GM13976 (cell line): ENCODE measurements at regions not wholly inside any gene's neighbourhood (a gene's known extent, or its start where the extent isn't known, plus 50 kb on each side); places are given as distances from the start of the nearest gene placed in this dataset.

Experiments
- DNase-seq: peaks from one replicate; pipeline ENCODE4 v3.0.0; 2012; ENCODE audit warnings: low spot score
- CTCF ChIP-seq: IDR thresholded peaks from 2 replicates; pipeline ENCODE4 v1.5.1; 2012; ENCODE audit warnings: borderline replicate concordance, mild to moderate bottlenecking; ENCODE audit not compliant: insufficient read depth; ENCODE audit errors: extremely low read depth, missing control alignments, control extremely low read depth
- in situ Hi-C: fragments of 300-500 bp; cut with MboI; formaldehyde crosslinking; loops from one replicate; pipeline ENCODE4 v1.12.0; 2022; ENCODE audit warnings: low sequenced_read_pairs, mixed read lengths, inconsistent platforms; ENCODE audit not compliant: unreplicated experiment

GRCh38 chr1:101290922-101291561 is 54.2 kb downstream of the S1PR1 start:
- in situ Hi-C loops = loop anchor here (5.0 kb wide), 1 partner anchor 369 kb away; no protein-coding TSS in a partner anchor
- no peak for DNase-seq
- no peak for TF ChIP-seq CTCF

DNA sequence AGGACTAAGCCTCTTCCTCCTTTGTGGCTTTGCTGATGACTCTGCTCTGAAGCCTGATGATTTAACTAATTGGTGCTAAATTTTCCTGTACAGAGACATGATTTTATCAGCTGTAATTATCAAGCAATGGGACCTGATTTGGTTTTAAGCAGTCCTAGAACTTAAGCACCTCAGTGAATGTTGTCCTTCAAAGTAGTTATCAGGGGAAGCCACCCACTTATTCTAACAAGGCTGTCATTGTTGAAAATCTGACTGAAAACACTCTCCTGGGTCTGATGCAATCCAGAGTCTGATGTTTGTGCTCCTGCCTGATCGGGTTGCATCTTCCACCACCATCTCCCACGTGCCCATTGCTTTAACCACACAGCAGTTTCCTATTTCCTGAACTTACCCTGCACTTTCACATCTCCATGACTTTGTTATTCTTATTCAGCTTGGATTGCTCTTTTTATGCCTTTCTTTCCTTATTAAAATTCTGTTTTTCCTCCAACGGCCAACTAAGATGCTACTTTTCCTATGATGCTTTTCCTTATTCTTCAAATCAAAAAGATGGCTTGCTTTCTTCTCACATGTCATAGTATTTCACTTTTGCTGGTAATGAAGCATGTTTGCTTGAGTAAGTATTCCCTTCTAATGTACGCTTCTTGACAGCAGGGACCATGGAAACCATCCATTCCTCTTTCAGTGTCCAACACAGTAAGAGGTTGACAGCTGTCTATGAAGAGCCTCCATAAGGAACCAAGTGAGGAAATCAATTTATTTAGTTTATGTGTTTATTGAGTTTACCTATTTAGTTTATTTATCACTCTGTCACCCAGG is 55.0 kb downstream of the S1PR1 start:
- in situ Hi-C loops = loop anchor here (5.0 kb wide), 1 partner anchor 369 kb away; no protein-coding TSS in a partner anchor
- TF ChIP-seq CTCF = no peak
- DNase-seq = peak; percentile 47

DNA sequence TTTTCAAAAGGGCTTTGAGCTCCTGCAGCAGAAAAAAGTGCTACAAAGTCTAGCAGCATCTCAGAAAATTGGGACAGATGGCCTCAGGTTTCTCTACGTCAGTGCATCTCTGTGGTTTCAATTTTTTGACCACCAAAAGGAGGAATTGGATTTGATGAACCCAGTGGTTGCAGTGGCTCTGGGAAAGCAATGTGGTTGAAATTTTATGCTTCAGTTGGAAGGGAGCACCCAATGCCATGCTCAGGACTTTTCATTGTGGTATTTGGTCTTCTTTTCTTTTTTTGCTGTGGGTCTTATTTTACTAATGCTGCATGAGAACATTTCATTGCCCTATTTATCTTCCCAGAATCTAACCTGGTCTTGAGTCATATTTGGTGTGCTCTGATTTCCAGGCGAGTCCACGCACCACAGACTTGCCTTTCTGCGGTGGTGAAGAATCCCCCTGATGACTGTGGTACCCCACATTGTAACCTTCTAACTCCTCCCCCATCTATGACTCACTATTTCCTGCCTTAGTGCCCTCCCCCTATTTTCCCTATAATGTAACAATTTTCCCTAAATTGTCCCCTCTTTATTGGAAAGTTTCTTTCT is 56.7 kb downstream of the S1PR1 start:
- in situ Hi-C loops = loop anchor here (5.0 kb wide), 1 partner anchor 371 kb away; no protein-coding TSS in a partner anchor
- no peak for TF ChIP-seq CTCF
- DNase-seq = no peak

DNA sequence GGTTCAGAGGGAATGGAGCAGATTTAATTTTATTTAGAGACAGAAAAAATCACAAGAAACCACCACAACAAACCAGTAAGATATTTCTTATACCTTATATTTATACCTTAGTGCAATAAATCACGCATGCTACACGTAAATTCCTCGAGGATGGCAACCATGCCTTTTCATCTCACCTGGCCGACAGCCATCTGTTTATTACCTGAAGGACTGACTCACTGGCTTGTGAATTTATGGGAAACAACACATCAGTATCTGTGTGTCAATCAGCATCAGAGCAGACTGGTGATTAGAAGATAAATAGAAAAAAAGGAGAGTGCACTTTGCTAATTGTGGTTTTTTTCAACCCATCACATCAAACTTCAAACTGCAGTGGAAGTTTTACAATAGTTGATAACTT is 58.4 kb downstream of the S1PR1 start:
- in situ Hi-C loops = no loop called here
- no peak for DNase-seq
- no peak for TF ChIP-seq CTCF

DNA sequence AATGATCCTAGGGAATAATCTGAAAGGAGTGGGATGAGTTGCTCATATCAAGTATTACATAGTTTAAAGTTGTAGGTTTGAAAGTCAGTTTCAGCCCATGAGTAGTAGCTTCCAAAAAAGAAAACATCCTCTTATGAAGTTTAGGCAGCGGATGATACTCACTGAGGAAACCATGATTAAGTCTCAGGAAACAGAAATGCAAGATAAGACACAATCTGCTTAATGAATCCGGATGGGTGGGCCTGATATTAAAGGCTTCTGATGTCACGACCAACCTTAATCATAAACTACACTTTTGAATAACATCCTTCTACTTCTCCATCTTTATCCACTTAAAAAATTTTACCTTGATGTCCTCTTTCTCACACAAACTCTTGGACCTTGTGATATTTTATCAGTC is 61.8 kb downstream of the S1PR1 start:
- no peak for TF ChIP-seq CTCF
- in situ Hi-C loops = no loop called here
- DNase-seq = no peak

GRCh38 chr1:101299141-101299540 is 62.3 kb downstream of the S1PR1 start:
- TF ChIP-seq CTCF = no peak
- in situ Hi-C loops = no loop called here
- no peak for DNase-seq
